HG03457 (cell line): ENCODE measurements at regions not wholly inside any gene's neighbourhood (a gene's known extent, or its start where the extent isn't known, plus 50 kb on each side); places are given as distances from the start of the nearest gene placed in this dataset.

Experiments used
- ATAC-seq: cut with Tn5 transposase; IDR thresholded peaks from one replicate; pipeline ENCODE4 v1.9.1; 2021; ENCODE audit warnings: moderate number of reproducible peaks; ENCODE audit not compliant: unreplicated experiment

DNA sequence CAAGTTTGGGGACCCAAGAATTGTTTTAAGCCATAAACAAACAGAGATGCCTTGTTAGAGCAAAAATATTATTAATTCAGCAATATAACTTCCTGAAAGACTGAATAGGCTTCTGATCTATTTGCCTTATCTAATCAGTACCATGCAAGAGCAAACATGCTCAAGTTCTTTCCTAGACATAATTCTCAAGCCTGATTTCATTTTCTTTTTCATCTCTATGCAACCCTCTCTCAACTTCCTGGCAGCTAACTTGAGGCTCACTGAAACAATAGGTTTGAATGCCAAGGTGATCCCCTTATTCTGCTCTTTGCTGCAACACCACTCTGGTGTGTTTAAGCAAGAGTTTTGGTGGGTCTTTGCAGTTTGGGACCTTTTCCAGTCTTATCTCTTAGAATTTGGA lies 230.9 kb upstream of the CD96 start:
- ATAC-seq = no peak

DNA sequence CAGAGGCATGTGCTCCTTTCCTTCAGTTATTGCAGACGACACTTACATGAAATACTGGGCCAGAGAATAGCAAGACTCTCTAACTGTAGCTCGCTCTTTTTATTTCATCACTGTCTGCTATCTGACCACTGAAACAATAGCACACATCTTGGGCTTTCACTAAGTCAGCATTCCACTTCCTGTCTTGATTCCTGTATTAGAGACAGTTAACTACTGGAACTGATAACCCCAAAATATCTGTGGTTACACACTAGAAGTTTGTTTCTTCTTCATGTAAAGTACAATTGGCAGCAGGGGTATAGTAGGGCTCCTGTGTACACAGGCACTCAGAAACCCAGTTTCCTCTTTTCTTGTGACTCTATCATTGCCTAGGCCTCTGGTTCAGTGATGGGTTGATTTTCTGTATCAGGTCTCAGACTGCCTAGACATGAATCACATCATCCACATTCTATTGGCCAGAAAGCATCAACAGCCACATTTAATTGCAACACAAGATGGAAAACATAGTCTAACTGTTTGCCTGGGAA lies 230.2 kb upstream of the CD96 start:
- peak; percentile 93 for ATAC-seq

DNA sequence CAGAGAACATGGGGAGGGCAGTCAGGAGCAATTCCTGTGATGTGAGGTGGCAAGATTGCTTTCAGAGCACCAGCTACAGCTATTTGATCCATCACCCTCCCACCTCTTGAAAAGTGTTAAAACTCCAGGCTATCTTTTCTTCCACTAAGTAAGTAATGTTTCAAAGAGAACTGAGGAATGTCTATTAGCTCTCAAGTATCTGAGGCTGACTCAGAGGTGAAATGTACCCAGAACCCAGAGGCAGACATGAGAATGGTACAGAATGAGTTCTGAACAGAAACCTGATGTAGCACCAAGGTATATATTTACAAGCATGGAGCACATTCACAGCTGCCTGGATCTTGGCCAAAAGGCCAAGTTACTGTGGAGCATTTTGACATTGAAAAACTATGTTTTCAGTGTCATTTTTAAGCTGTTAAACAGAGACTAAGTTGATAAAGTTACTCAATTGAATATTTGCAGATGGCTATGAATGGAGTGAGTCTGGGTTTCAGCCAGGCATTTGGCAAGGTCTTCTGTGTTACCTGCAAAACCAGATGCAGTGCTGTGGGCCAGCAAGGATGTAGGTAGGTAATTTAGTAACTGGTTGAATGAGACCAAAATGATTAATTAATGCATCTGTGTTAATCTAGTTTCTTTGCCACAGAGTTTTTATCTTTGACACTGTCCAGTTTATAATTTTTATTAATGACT lies 227.7 kb upstream of the CD96 start:
- ATAC-seq = no peak

DNA sequence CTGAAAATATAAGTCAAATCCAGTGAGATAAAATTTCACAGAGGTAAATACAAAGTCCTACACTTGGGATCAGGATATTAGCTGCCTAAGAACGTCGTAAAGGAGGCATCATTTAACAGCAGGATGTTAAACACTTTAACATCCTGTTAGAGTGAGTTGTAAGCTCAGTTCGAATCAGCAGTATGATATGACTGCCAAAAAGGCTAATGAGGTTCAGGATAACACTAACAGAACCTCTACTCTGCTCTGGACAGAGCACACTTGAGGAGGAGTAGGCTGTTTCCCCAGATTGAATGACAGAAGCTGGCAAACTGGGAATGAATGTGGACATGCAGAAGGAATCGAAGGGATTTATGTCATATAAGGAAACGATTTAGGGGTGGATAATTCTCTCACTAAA lies 227.1 kb upstream of the CD96 start:
- no peak for ATAC-seq

DNA sequence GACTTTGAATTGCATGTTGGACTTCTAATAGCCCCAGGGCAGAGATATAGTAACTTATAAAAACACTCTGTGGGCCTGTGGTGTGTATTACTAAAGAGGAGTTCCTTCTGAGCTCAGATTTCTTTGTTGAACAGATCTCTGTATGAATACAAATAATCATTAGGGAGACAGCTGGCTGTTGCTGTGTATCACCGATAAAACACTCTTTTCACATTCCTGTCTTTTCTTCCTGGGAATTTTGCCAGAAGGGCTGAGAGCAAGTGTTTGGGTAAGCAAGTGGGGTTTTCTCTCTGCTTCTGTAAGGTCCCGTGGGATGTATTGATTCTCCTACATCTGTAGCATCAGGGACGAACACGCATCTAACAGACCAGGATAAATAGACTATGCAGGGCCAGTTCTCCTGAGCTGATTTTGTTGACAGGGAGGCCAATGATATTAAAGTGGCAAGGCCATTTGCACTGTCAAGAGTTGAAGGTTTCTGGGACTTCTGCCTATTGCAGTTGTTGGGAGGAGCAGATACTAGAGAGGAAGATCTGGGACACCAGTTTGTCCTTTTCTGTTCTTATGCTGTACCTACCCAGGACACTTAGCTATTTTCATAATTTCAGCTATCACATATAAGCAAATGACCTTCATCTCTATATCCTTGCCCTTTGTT lies 225.9 kb upstream of the CD96 start:
- no peak for ATAC-seq

DNA sequence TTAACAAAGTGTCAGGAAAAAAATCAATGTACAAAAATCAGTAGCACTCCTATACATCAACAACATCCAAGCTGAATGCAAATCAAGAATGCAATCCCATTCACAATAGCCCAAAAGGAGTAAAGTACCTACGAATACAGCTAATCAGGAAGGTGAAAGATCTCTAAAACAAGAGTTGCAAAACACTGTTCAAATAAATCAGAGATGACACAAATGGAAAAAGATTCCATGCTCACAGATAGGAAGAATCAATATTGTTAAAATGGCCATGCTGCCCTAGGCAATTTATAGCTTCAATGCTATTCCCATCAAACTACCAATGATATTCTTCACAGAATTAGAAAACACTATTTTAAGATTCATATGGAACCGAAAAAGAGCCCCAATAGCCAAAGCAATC lies 223.7 kb upstream of the CD96 start:
- no peak for ATAC-seq

DNA sequence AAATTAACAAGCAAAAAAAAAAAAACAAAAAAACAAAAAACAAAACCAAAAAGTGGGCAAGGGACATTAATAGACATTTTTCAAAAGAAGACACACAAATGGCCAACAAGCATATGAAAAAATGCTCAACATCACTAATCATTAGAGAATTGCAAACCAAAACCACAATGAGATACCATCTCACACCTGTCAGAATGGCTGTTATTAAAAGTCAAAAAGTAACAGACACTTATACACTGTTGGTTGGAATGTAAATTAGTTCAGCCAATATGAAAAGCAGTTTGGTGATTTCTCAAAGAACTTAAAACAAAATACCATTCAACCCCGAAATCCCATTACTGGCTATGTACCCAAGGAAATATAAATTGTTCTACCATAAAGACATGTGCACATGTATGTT lies 222.4 kb upstream of the CD96 start:
- peak; percentile 50 for ATAC-seq

DNA sequence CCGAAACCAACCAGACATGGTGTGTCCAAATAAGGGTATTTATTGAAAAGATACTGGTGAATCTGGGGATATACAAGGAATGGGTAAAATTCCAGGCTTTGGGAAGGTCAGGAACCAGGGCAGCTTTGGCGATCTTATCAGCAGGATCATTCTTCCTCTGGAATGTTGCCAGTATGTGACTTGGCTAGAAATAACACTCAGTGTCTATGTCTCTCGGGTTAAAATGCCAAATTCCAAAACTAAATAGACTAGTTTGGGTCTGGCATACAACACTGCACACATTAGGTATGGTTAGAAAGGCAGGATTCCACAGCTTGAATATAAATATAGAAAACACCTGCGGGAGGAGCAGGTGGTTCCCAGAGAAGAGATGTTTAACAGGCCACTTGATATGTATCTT lies 220.2 kb upstream of the CD96 start:
- ATAC-seq = no peak

DNA sequence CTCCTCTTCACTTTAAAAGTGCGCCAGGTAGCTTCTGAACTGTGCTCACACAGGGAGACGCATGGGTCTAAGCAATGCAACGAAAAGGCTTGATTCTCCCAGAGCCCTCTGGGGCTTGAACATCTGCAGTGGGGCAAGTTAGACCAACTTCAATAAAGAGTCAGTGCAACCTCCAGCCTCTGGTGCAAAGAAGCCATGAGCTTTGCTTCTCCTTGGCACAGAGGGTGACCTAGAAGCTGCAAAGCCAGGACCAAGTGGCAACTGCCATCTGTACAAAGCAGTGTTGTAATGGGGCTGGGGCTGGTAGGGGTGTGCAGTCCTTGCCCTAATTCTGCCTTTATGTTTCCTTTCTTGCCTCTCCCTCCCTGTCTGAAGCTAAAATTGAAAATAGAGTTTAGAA lies 219.0 kb upstream of the CD96 start:
- no peak for ATAC-seq

DNA sequence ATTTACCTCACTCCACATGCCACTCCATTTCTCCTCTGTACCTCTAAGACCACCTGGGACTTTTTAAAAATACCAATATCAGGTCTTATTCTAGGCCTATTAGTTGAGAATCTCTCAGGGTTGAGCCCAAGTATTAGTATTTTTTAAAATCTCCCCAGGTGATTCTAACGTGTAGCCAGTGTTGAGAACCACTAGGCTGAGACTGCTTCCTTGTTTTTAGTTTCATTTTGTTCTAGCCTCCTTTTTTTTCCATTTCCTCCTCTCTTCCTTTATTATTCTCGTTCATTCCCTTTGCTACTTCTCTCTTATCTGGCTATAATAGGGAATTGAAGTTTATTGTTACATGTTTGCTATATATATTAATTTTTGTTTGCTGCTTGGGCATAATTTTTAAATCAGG lies 217.8 kb upstream of the CD96 start:
- no peak for ATAC-seq

DNA sequence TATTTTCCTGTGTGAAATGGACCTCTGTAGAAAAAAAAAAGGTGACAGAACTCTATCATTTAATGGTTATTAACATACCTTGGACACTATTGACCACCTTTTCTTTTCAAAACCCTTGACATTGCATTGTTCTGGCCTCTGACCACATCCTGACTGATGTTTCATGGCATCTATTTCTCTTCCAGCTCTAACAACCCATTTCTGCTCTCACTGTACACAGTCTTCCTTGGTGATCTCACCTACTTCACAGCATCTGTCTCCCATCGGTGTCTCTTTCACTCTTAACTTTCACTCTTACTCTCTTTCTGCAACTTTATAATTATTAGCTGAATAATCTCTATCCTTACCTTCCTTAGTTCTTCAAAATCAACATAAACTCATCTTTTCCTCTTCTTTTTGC lies 217.4 kb upstream of the CD96 start:
- peak; percentile 78 for ATAC-seq

DNA sequence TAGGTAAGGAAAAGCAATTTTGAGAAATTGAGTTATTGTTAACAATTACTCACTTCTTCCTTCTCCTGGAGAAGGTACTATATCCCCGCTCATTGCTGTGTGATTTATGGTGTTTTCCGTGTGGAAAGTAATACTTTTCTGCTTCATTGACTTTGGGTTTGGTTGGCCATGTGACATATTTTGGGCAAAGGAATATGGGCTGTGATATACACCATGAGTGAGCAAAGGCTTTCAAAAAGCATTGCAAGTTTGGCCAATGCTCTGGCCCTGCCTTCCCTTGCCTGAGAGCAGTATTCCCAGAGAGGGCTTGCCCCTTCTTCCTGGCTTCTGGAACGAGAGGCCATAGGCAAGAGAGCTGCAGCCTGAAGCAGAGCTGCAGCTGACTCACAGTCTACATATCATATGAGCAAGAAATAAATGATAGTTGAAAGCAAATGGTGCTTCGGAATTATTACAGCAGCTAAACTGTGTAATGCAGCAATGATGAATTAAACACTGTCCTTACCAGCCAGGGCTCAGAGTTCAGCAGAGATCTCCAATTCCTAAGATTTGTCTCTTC lies 216.8 kb upstream of the CD96 start:
- no peak for ATAC-seq

DNA sequence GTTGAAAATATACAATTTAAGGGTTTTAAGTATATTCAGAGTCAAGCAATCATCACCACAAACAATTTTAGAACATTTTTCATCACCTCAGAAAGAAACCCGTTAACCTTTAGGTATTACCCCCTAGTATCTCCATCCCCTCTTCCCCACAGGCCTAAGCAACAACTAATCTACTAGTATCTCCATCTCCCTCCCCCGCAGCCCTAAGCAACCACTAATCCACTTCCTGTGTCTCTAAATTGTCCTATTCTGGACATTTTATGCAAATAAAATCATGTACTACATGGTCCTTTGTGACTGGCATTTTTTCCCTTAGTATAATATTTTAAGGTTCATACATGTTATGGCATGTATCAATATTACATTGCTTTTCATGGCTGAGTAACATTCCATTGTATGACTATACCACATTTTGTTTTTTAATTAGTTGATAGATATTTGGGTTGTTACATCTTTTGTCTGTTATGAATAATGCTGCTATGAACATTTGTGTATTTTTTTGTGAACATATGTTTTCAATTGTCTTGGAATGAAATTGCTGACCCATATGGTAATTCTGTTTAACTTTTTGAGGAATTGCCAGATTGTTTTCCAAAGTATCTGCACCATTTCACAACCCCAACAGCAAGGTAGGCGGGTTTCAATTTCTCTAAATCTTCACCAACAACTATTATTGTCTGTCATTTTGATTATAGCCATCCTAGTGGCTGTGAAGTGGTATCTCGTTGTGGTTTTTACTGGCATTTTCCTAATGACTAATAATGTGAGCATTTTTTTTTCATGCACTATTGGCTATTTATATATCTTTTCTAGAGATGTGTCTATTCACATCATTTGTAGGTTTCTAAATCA lies 215.6 kb upstream of the CD96 start:
- no peak for ATAC-seq

DNA sequence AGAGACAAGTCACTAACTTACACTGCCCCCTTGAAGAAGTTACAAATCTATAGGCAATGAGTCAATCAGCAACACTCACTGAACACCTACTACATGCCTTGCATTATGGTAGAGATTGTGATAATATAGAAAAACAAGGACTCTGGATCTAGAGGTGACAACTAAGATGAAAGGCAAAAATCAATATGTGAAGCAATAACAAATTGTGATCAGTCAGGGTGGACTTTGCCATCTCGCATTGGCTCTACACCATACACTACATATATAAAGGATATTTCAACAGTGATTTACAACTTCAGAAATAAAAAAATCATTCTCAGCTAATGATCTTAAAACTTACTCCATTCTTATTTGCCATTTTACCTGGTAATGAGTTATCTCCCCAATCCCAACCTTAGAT lies 210.7 kb upstream of the CD96 start:
- no peak for ATAC-seq

DNA sequence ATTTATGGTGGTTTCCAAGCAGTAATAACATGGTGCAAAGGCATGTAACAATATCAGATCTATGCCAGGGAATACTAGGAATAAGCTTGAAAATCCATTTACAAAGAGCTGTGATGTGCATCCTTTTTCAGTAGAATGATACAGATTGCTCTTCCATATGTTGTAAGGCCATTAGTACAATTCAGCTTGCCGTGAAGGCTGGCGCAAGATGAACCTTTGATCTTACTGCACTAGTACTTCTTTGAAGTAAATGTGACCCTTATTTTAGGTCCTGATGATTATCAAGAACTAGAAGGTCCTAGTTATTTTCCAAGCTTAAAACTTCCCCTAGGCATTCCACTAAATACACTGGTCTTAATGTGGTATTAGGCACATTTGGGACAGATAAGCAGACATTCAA lies 210.1 kb upstream of the CD96 start:
- ATAC-seq = no peak

DNA sequence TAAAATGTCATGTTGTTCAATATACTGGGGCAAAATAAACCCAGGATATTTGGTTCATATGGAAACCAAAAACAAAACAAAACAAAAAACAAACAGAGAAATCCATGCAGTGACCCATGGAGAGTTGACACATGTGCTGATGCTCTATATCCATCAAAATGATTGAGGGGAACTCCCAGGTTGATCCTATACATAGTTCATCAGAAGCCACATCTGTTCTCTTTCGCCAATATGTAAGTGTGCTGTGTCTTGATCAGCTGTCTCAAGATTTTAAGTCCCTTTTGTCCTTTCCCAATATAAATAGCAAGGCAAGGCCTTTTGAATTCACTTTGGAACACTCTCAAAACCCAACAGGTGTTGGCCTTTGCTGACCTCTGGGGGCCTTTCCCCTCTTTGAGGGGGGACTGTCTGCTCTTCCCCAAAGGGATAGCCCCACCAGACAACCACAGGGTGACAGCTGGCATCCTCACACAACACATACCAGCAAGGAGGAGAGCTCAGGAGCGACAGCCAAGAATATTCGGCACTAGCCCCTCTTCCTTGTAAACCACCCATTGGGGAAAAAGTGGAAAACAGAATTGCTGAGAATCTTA lies 209.4 kb upstream of the CD96 start:
- no peak for ATAC-seq

DNA sequence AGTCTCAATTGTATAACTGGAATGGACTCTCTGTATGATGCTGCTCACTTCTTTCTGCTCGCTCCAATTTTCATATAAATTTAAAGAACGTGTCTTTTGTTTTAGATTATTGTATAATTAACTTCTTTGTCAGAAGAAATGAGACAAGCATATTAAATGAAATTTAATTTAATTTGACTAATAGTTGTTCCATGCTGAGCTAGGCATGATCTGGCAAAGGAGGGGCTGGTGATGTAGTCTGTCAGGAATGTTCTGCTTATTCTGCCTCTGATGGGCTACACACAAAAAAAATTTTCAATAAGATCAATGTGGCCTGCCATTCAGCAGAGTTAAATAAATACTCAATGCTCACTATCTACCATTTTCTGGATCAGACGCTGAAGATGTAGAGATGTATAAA lies 208.4 kb upstream of the CD96 start:
- no peak for ATAC-seq

DNA sequence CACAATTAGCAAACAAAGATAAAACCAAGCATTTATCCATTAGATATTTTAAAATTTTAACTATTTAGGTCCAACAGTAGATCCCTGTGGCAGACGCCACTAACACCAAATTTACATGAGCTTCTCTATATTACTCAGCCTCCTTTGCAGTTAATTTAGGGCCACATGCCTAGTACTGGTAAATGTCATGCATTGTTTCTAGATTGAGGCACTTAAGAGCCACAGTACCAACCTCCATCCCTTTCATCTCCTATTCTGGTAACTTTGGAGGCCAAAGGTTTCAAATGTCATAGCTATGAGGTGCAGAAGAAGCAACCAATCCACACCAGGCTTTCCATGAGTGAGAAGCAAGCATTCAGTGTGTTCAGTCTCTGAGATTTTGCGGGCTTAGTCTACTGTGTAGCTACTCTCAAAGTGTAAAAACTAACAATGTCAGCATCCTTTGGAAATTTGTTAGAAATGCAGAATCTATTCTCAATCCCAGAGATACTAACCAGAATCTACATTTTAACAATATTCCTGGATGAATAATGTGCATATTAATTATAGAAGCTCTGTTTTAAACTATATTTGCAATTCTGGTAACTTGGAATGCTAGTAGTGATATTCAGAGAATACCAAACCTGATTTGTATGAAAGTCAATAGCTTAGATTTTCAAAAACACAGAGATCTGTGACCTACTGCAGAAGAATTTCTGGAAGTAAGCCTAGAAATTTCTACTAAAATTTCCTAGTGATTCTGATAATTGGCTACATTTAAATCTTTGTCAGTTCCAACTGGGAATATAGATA lies 206.3 kb upstream of the CD96 start:
- ATAC-seq = no peak

DNA sequence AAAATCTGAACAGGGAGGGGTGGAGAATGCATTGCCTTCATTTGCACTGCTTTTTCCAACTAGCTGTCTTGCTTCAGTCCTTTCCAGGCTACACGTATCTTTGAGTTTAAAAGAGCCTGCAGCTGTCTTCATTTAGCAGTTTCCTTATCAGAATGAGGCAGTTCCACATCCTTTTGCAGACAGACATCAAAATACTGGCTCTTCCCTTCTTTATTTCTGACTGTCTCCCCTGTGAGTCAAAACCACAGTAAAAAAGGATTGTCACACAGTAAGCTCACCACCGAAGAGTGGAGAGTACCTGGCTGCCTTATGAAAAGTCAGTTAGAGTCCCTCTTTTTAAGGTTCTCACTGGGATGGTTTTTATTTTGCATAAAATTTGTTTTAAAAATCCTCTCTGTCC lies 205.5 kb upstream of the CD96 start:
- ATAC-seq = no peak

DNA sequence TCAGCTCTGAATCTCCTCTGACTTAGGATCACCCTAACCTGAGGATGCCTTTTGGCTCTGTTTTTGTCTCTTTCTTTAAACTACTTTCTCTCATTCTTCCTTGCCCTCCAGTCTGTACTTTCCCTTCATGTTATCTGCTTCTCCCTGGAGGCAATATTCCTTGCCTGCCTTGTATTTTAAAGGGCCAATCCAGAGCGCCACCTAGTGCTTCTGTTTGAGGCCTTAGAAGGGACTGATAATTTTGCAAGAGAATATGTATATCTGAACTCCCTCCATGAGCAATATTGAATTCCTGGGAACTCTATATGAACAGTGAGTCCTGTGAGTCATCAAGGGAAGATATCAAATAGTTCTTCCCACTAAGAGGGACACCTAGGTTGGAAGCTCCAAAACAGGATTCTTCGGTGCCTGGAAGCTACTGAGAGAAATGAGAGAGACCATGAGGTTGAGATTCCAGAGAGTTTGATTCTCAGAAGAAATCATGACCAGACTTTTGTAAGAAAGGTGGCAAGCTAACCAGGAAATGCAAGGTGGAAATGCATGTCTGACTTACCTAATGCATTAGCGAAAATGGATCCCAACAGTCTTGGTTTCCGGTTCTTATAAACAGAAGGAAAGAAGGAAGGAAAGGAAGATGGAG lies 203.8 kb upstream of the CD96 start:
- ATAC-seq = no peak
